ENCODE measurements at regions not wholly inside any gene's neighbourhood (a gene's known extent, or its start where the extent isn't known, plus 50 kb on each side); places are given as distances from the start of the nearest gene placed in this dataset.
"Not testable (repeated sequence)": the region's sequence is repeated elsewhere in the genome, so short reads cannot be mapped to it uniquely, and the experiment has no call there.

DNA sequence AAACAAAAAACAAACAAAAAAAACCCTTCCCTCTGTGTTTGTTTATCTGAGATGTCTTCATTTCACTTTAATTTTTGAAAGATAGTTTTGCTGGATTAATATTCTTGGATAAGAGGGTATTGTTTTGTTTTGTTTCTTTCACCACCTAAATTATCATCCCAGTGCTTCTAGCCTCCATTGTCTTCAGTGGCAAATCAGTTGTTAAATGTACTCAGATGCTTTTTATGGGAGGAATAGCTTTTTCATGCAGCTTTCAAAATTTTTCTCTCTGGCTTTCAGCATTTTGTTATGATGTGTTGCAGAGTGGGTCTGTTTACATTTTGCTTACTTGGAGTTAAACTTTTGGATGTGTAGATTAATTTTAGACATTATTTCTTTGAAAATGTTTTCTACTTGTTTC, 203.5 kb upstream of the DCC start:
- Mint-ChIP-seq H3K27ac (no peak overlapping the region), H3K36me3 (ENCODE audit: low read depth) (no peaks in the 10 kb centered on the region), H3K4me3 (no peak overlapping the region), H3K4me1 (ENCODE audit: low read depth) (no peaks in the 10 kb centered on the region), H3K27me3 (ENCODE audit: insufficient read depth) (no peaks in the 10 kb centered on the region), H3K9me3 (peaks cover 11% of the 10 kb centered on the region)
- intact Hi-C loops (cut with micrococcal nuclease), result no loop called here
- no peak for DNase-seq (ENCODE audit: low spot score)

DNA sequence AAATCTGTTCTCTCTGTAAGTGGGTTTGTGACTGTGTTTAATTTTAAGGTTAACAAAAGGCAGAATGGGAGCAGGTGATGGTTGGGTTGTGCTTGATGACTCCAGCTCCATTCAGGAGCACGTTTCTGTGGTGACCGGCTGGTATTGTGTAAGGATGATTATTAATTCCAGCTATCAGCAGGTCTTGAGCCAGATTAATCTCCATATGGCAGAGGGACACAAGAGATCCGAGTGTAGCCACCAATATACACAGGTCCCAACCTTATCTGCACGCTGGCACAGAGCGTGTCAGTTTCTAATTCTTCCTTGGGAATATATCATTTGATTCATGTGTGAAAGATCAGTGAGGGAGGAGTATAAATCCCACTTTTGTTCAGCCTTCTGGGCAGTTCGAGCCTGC, 199.0 kb upstream of the DCC start:
- Mint-ChIP-seq H3K27ac (no peak overlapping the region), H3K36me3 (ENCODE audit: low read depth) (no peaks in the 10 kb centered on the region), H3K9me3 (peaks cover 19% of the 10 kb centered on the region), H3K4me3 (no peak overlapping the region), H3K27me3 (ENCODE audit: insufficient read depth) (no peaks in the 10 kb centered on the region), H3K4me1 (ENCODE audit: low read depth) (no peaks in the 10 kb centered on the region)
- intact Hi-C loops (cut with micrococcal nuclease), result no loop called here
- DNase-seq (ENCODE audit: low spot score), result no peak

DNA sequence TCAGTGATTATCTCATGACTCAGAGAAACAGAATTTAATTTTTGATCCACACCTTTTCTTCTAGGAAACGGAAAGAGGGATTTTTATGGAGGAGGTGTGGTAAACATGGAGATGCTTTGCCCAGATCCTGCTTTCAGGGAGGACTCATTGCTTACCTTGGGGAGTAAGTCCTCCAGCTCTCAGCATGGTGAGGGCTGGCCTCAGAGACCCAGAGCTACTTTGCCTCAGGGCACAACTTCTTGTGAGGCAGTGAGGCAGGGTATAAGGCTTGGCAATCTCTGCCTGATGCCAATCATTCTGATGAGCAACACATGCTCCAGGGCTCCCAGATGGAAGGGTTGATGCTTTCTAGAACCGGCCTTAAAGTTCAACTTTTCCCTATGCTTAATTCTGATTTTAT, 189.9 kb upstream of the DCC start:
- intact Hi-C loops (cut with micrococcal nuclease), result no loop called here
- Mint-ChIP-seq H3K9me3 (peaks cover 18% of the 10 kb centered on the region), H3K4me1 (ENCODE audit: low read depth) (no peaks in the 10 kb centered on the region), H3K27ac (no peak overlapping the region), H3K36me3 (ENCODE audit: low read depth) (no peaks in the 10 kb centered on the region), H3K27me3 (ENCODE audit: insufficient read depth) (no peaks in the 10 kb centered on the region), H3K4me3 (no peak overlapping the region)
- DNase-seq (ENCODE audit: low spot score), result no peak

DNA sequence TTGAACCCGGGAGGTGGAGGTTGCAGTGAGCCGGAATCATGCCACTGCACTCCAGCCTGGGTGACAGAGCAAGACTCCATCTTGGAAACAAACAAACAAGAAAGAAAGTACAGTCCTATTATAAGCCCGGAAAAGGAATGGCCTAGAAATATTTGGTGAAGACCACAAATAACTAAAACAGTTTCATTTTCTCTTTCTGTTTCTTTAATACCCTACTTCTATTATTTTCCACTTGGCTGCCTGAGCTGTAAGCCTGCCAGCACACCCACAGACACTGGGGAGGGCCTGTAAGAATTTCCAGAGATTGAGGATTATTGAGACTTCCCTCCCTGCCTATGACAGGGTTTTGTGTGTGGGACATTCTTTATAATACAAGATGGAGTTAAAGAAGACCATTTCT, 188.0 kb upstream of the DCC start:
- Mint-ChIP-seq H3K27me3 (ENCODE audit: insufficient read depth) (no peaks in the 10 kb centered on the region), H3K4me3 (no peak overlapping the region), H3K27ac (no peak overlapping the region), H3K36me3 (ENCODE audit: low read depth) (no peaks in the 10 kb centered on the region), H3K4me1 (ENCODE audit: low read depth) (no peaks in the 10 kb centered on the region), H3K9me3 (peaks cover 18% of the 10 kb centered on the region)
- intact Hi-C loops (cut with micrococcal nuclease), result no loop called here
- DNase-seq (ENCODE audit: low spot score), result no peak

DNA sequence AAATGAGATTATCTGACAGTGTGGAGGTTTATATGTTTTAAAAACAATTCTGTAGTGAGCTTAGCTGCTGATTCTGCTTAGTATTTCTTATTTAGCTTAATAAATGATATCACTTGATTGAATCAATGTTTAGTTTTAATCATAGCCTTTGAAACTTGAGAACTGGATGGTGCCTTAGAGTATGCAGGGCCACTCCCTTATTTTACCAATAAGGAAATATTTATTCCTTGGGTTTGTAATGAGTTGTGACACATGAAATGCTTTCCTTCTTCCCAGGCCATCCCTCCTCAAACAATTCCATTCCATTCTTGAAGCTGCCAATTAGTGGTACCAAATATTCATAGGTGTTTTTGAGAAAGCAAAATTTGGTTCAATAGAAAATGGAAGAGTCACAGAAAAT, 183.8 kb upstream of the DCC start:
- Mint-ChIP-seq H3K9me3 (peaks cover 2% of the 10 kb centered on the region), H3K4me3 (no peak overlapping the region), H3K36me3 (ENCODE audit: low read depth) (no peaks in the 10 kb centered on the region), H3K27me3 (ENCODE audit: insufficient read depth) (no peaks in the 10 kb centered on the region), H3K27ac (no peak overlapping the region), H3K4me1 (ENCODE audit: low read depth) (no peaks in the 10 kb centered on the region)
- DNase-seq (ENCODE audit: low spot score), result no peak
- intact Hi-C loops (cut with micrococcal nuclease), result no loop called here

DNA sequence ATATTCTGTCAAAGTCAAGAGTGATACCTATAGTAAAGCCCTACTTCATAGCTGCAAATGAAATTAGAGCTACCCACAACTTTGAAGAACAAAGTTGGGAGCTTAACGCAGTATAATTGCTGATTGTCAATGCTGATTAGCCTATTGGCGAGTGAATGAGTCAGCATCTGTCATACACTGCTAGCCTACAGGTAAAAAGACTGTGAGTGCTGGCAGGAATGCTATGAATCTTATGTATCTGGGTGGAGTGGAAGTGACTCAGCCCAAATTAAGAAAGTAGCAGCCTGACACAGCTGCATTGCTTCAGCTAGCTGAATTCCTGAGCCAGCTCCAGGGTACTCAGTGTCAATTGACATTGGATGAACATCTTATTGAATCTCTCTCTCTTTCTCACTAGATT, 179.4 kb upstream of the DCC start:
- no peak for DNase-seq (ENCODE audit: low spot score)
- H3K27me3 Mint-ChIP-seq (ENCODE audit: insufficient read depth), result no peaks in the 10 kb centered on the region
- H3K4me3 Mint-ChIP-seq, result no peak overlapping the region
- intact Hi-C loops (cut with micrococcal nuclease), result no loop called here
- peaks cover 9% of the 10 kb centered on the region for H3K9me3 Mint-ChIP-seq
- H3K27ac Mint-ChIP-seq, result no peak overlapping the region
- no peaks in the 10 kb centered on the region for H3K36me3 Mint-ChIP-seq (ENCODE audit: low read depth)
- H3K4me1 Mint-ChIP-seq (ENCODE audit: low read depth), result no peaks in the 10 kb centered on the region

DNA sequence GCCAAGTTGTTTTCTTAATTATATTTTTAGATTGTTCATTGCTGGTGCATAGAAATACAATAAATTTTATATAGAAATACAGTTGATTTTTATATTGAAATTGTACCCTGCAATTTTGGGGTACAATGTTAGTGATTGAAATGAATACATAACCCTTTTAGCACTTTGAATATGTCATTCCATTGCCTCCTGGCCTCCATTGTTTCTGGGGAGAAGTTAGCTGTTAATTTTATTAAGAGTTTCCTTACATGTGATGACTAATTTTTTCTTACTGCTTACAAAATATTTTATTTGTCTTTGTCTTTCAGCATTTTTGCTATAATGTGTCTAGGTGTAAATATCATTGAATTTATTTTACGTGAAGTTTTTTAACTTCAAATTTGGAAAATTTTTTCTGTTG, 176.5 kb upstream of the DCC start:
- peaks cover 9% of the 10 kb centered on the region for H3K9me3 Mint-ChIP-seq
- intact Hi-C loops (cut with micrococcal nuclease), result no loop called here
- no peaks in the 10 kb centered on the region for H3K36me3 Mint-ChIP-seq (ENCODE audit: low read depth)
- no peaks in the 10 kb centered on the region for H3K27me3 Mint-ChIP-seq (ENCODE audit: insufficient read depth)
- no peak overlapping the region for H3K4me3 Mint-ChIP-seq
- no peaks in the 10 kb centered on the region for H3K4me1 Mint-ChIP-seq (ENCODE audit: low read depth)
- H3K27ac Mint-ChIP-seq, result no peak overlapping the region
- DNase-seq (ENCODE audit: low spot score), result no peak

DNA sequence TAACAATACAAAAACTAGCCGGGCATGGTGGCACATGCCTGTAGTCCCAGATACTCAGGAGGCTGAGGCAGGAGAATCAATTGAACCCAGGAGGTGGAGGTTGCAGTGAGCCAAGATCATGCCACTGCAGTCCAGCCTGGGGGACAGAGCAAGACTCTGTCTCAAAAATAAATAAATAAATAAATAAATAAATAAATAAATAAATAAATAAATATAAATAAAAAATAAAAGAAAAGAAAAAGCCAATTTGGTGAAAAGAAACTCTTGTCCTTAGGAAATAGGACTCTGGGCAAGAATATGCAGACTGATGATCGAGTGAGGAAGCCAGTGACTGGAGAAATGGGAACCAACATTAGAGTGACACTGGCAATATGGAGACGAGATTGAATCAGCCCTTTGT, 171.9 kb upstream of the DCC start:
- H3K36me3 Mint-ChIP-seq (ENCODE audit: low read depth); H3K4me3 Mint-ChIP-seq; intact Hi-C loops (cut with micrococcal nuclease); DNase-seq (ENCODE audit: low spot score); H3K27me3 Mint-ChIP-seq (ENCODE audit: insufficient read depth); H3K4me1 Mint-ChIP-seq (ENCODE audit: low read depth); H3K27ac Mint-ChIP-seq; H3K9me3 Mint-ChIP-seq: not testable (repeated sequence)

DNA sequence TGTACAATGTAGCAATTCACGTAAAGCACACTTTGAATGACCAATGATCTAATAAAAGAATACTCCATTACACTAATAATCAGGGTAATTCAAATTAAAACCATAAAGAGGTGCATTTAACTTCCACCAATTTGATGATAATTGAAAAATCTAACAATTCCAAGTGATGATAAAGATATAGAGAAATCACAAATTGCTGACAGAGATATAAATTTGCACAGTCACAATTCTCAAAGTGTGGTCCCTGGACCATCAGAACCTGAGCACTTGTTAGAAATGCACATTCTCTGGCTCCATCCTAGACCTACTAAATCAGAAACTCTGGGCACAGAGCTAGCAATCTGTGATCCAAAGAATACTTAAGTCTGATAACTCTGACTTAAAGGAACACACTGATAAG, 165.8 kb upstream of the DCC start:
- Mint-ChIP-seq H3K4me3 (no peak overlapping the region), H3K27me3 (ENCODE audit: insufficient read depth) (no peaks in the 10 kb centered on the region), H3K9me3 (no peaks in the 10 kb centered on the region), H3K27ac (no peak overlapping the region), H3K4me1 (ENCODE audit: low read depth) (no peaks in the 10 kb centered on the region), H3K36me3 (ENCODE audit: low read depth) (no peaks in the 10 kb centered on the region)
- intact Hi-C loops (cut with micrococcal nuclease), result no loop called here
- DNase-seq (ENCODE audit: low spot score), result no peak

DNA sequence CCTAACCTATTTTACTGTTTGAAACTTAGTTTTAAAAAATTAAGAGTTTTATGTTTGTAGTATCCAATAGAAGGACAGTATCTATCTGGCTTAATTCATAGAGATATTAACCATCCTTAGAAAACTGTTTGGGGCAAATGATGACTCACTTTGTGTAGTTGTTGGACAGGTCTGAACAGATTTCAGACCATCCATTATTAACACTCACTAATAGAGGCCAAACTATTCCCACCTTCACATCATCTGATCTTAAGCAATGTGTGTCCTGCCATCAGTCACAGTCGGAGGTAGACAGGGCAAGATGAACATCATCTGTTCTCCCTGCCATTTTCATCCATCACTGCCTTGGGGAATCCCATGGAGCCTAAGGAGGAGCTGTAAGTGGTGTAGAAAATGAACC, 164.6 kb upstream of the DCC start:
- H3K36me3 Mint-ChIP-seq (ENCODE audit: low read depth), result no peaks in the 10 kb centered on the region
- intact Hi-C loops (cut with micrococcal nuclease), result no loop called here
- H3K27me3 Mint-ChIP-seq (ENCODE audit: insufficient read depth), result no peaks in the 10 kb centered on the region
- H3K9me3 Mint-ChIP-seq, result no peaks in the 10 kb centered on the region
- H3K4me1 Mint-ChIP-seq (ENCODE audit: low read depth), result no peaks in the 10 kb centered on the region
- DNase-seq (ENCODE audit: low spot score), result no peak
- H3K4me3 Mint-ChIP-seq, result no peak overlapping the region
- H3K27ac Mint-ChIP-seq, result no peak overlapping the region

DNA sequence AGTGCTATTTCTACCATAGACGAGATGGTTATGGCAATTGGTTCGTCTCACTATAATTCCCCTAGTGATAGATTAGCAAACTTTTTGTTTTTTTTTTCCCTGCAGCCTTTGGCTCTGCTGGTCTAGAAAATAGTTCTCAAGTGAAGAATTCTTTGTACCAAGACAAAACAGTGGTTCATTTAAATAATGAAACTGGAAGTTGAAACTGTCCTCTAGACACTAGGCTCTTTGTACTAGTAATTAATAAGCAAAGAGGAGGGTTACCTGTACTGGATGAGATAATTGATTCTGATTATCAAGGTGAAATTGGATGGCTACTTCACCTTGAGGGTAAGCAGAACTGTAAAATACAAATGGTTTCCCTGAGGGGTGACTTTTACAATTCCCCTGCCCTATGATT, 156.9 kb upstream of the DCC start:
- H3K4me1 Mint-ChIP-seq (ENCODE audit: low read depth), result no peaks in the 10 kb centered on the region
- no peaks in the 10 kb centered on the region for H3K9me3 Mint-ChIP-seq
- H3K27me3 Mint-ChIP-seq (ENCODE audit: insufficient read depth), result no peaks in the 10 kb centered on the region
- H3K4me3 Mint-ChIP-seq, result no peak overlapping the region
- intact Hi-C loops (cut with micrococcal nuclease), result no loop called here
- DNase-seq (ENCODE audit: low spot score), result no peak
- H3K36me3 Mint-ChIP-seq (ENCODE audit: low read depth), result no peaks in the 10 kb centered on the region
- H3K27ac Mint-ChIP-seq, result no peak overlapping the region

DNA sequence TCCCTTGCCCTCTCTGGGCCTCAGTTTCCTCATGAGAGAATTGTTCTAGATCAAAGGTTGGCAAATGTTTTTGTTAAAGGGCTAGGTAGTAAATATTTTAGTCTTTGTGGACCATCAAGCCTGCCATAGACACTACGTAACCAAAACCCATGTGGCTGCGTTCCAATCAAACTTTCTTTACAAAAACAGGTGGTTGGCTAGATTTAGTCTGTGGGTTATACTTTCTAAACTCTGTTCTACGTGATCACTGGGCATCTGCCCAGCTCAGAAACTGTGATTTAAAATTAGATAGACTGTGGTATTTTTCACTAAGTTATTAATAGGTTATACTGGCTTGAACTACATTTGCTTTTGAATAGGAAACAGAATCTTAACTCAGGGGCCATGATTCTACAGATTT, 149.8 kb upstream of the DCC start:
- Mint-ChIP-seq H3K27me3 (ENCODE audit: insufficient read depth) (no peaks in the 10 kb centered on the region), H3K4me1 (ENCODE audit: low read depth) (no peaks in the 10 kb centered on the region), H3K9me3 (no peaks in the 10 kb centered on the region), H3K36me3 (ENCODE audit: low read depth) (no peaks in the 10 kb centered on the region), H3K4me3 (no peak overlapping the region), H3K27ac (no peak overlapping the region)
- intact Hi-C loops (cut with micrococcal nuclease), result no loop called here
- DNase-seq (ENCODE audit: low spot score), result no peak

DNA sequence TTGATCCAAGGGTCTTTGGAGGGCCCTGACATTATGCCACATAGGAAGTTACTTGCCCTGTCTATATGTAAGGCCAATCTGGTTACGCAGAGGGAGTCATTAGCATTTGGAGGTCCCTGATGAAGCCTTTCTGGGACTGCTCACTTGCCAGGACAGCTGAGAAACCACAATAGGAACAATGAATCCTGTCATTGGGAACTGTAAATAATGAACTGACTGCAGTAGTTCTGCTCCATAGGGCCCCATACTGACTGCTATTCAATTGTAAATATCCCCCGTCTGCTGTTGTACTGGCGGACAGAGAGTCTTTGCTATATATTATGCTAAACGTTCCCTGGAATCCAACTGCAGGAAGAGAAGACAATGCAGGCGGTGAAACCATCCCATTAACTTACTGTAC, 149.4 kb upstream of the DCC start:
- intact Hi-C loops (cut with micrococcal nuclease), result no loop called here
- H3K4me1 Mint-ChIP-seq (ENCODE audit: low read depth), result no peaks in the 10 kb centered on the region
- H3K9me3 Mint-ChIP-seq, result no peaks in the 10 kb centered on the region

DNA sequence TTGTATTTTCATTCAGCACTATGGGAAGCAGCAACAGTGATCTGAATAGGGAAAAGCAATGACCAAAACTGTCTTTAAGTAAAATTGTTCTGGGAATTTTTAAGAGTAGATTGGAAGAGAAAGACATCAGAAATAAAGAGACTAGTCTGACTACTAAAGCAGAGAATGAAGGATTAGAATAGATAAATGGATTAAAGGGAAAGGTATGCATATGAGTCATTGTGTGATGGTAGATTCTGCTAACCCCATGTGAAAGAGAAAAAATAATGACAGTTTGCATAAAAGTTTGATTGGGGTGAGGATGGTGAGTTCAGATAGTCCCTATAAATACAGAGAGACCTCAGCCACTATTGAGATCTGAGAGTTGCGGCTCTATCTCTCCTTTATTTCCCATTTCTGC, 139.6 kb upstream of the DCC start:
- Mint-ChIP-seq H3K36me3 (ENCODE audit: low read depth) (no peaks in the 10 kb centered on the region), H3K9me3 (no peaks in the 10 kb centered on the region), H3K27ac (no peak overlapping the region), H3K27me3 (ENCODE audit: insufficient read depth) (no peaks in the 10 kb centered on the region), H3K4me3 (no peak overlapping the region), H3K4me1 (ENCODE audit: low read depth) (no peaks in the 10 kb centered on the region)
- DNase-seq (ENCODE audit: low spot score), result no peak
- intact Hi-C loops (cut with micrococcal nuclease), result no loop called here

More for the DNA sequence above, 149.4 kb upstream of the DCC start:
- Mint-ChIP-seq H3K27me3 (ENCODE audit: insufficient read depth) (no peaks in the 10 kb centered on the region), H3K27ac (no peak overlapping the region), H3K4me3 (no peak overlapping the region), H3K36me3 (ENCODE audit: low read depth) (no peaks in the 10 kb centered on the region)
- DNase-seq (ENCODE audit: low spot score), result no peak
